GM12878 (cell line): ENCODE measurements at regions not wholly inside any gene's neighbourhood (a gene's known extent, or its start where the extent isn't known, plus 50 kb on each side); places are given as distances from the start of the nearest gene placed in this dataset.

Experiments
- ATAC-seq: fragments of 200-7000 bp; cut with Tn5 transposase; 3 replicates; pipeline ENCODE4 v1.9.1; 2020; ENCODE audit warnings: mild to moderate bottlenecking, moderate library complexity
- BruUV-seq: library from RNA; stranded (reverse); fragments of 400-500 nt; replicated peaks from 2 replicates; lab custom pipeline; 2021; lab: Mats Ljungman, UMichigan
- CTCF ChIA-PET: fragments of 300-600 bp; sonication (Branson Sonifier 250); formaldehyde crosslinking; extraction: SDS; loops from one replicate; lab custom pipeline; 2021; ENCODE audit warnings: inconsistent platforms; lab: Yijun Ruan, JAX
- POLR2A ChIA-PET: fragments of 350-600 bp; formaldehyde crosslinking; extraction: SDS; loops from one replicate; lab custom pipeline; 2021; ENCODE audit warnings: inconsistent platforms; lab: Charles Lee
- RAD21 ChIA-PET: fragments of 300-600 bp; sonication (Branson Sonifier 250); formaldehyde crosslinking; loops from one replicate; lab custom pipeline; 2023; ENCODE audit warnings: antibody characterized with exemption; ENCODE audit not compliant: unreplicated experiment; lab: Charles Lee
- SMC1A ChIA-PET: fragments of 300-600 bp; sonication (Branson Sonifier 250); formaldehyde crosslinking; loops from one replicate; lab custom pipeline; 2023; ENCODE audit not compliant: unreplicated experiment, uncharacterized antibody; lab: Charles Lee
- DNase-seq: peaks from one replicate; pipeline ENCODE4 v3.0.0-alpha.2; 2011; ENCODE audit warnings: low read depth, low spot score
- FAIRE-seq: peaks from 3 replicates; lab custom pipeline; 2011; peaks lifted over from hg19 to GRCh38; lab: Jason Lieb, UNC
- H2AFZ ChIP-seq: 2 replicates; pipeline ENCODE4 v1.6.0; 2011; ENCODE audit warnings: low read depth, low read length, control low read depth; ENCODE audit not compliant: control insufficient read depth
- H3K27ac ChIP-seq: 2 replicates; pipeline ENCODE4 v1.5.1; 2011; ENCODE audit warnings: control low read depth; ENCODE audit not compliant: control insufficient read depth, insufficient read depth
- H3K27me3 ChIP-seq, 2 experiments: replicated peaks in 1 of 2; 2 replicates each; pipeline versions ENCODE4 v1.6.0 to v1.6.1; 2011; ENCODE audit warnings: low read length in 1 of 2; ENCODE audit not compliant: control insufficient read depth in 2 of 2, insufficient read depth in 2 of 2
- H3K36me3 ChIP-seq, 2 experiments: 2 replicates each; pipeline ENCODE4 v1.5.1; 2011; ENCODE audit warnings: low read length in 1 of 2; ENCODE audit not compliant: control insufficient read depth in 2 of 2, insufficient read depth in 2 of 2
- H3K4me1 ChIP-seq: 2 replicates; pipeline ENCODE4 v1.6.1; 2011; ENCODE audit warnings: mild to moderate bottlenecking, low read length, moderate library complexity, mixed read lengths; ENCODE audit not compliant: control insufficient read depth, insufficient read depth
- H3K4me2 ChIP-seq: 2 replicates; pipeline ENCODE4 v1.6.0; 2011; ENCODE audit warnings: control low read depth; ENCODE audit not compliant: control insufficient read depth, insufficient read depth
- H3K4me3 ChIP-seq: fragments of 200-600 bp; sonication (generic); 2 replicates; pipeline ENCODE4 v1.5.1; 2016
- H3K79me2 ChIP-seq: 2 replicates; pipeline ENCODE4 v1.6.0; 2011; ENCODE audit warnings: low read length; ENCODE audit not compliant: control insufficient read depth, insufficient read depth
- H3K9ac ChIP-seq: 2 replicates; pipeline ENCODE4 v1.8.0; 2011; ENCODE audit warnings: low read length, control low read depth, mixed read lengths; ENCODE audit not compliant: control insufficient read depth, insufficient read depth
- H3K9me3 ChIP-seq: replicated peaks from 3 replicates; pipeline ENCODE4 v1.5.1; 2011; ENCODE audit warnings: mild to moderate bottlenecking, low read length; ENCODE audit not compliant: control insufficient read depth, insufficient read depth
- H4K20me1 ChIP-seq: 2 replicates; pipeline ENCODE4 v1.6.0; 2011; ENCODE audit not compliant: control insufficient read depth, insufficient read depth
- CBX5 ChIP-seq: sonication (generic); IDR thresholded peaks from 2 replicates; pipeline ENCODE4 v1.6.1; 2016; ENCODE audit warnings: low read depth, moderate library complexity, mild to moderate bottlenecking, inconsistent platforms
- CHD4 ChIP-seq: fragments of 200-600 bp; sonication (generic); IDR thresholded peaks from 2 replicates; pipeline ENCODE4 v1.6.1; 2016; ENCODE audit warnings: mild to moderate bottlenecking
- EP300 ChIP-seq, 2 experiments: fragments of 150-350 bp in 1 of 2; IDR thresholded peaks; 2 replicates each; pipeline ENCODE4 v1.6.1; 2011 to 2012; ENCODE audit warnings: low read depth in 2 of 2, low read length in 2 of 2, borderline replicate concordance in 1 of 2, improper control_type of control experiment in 1 of 2, inconsistent platforms in 1 of 2; ENCODE audit not compliant: control insufficient read depth in 1 of 2
- MTA2 ChIP-seq: fragments of 450-650 bp; IDR thresholded peaks from 2 replicates; pipeline ENCODE4 v1.6.1; 2016; ENCODE audit warnings: low read depth, mild to moderate bottlenecking, moderate library complexity
- PBX3 ChIP-seq: IDR thresholded peaks from 2 replicates; pipeline ENCODE4 v1.6.1; 2011; ENCODE audit warnings: mild to moderate bottlenecking, low read depth, low read length, moderate library complexity; ENCODE audit not compliant: insufficient replicate concordance
- POLR2A ChIP-seq: IDR thresholded peaks from 2 replicates; pipeline ENCODE4 v1.6.1; 2011; ENCODE audit warnings: low read depth, mild to moderate bottlenecking, low read length
- RB1 ChIP-seq: fragments of 450-650 bp; formaldehyde crosslinking; IDR thresholded peaks from 2 replicates; pipeline ENCODE4 v1.6.1; 2017; ENCODE audit warnings: mild to moderate bottlenecking, borderline replicate concordance
- SREBF2 ChIP-seq: IDR thresholded peaks from 2 replicates; pipeline ENCODE4 v1.6.1; 2012; ENCODE audit warnings: mild to moderate bottlenecking, low read length
- TBL1XR1 ChIP-seq: IDR thresholded peaks from 2 replicates; pipeline ENCODE4 v1.6.1; 2012; ENCODE audit warnings: low read depth, low read length, improper control_type of control experiment
- ZNF24 ChIP-seq: fragments of 450-650 bp; IDR thresholded peaks from 2 replicates; pipeline ENCODE4 v1.6.1; 2017; ENCODE audit warnings: antibody characterized with exemption, mild to moderate bottlenecking
- WGBS: methylation state at CpG from one replicate; pipeline ENCODE4 v1.1.6; 2016; ENCODE audit warnings: low lambda C conversion rate; ENCODE audit not compliant: insufficient replicate concordance, insufficient coverage; ENCODE audit errors: missing lambda C conversion rate; 5-methylcytosine and 5-hydroxymethylcytosine counted together
- in situ Hi-C: fragments of 300-500 bp; cut with MboI; formaldehyde crosslinking; loops from 9 replicates; pipeline ENCODE4 v1.14.3; 2018; ENCODE audit warnings: mixed read lengths
- intact Hi-C: fragments of 100-400 bp; cut with micrococcal nuclease; formaldehyde crosslinking; loops from one replicate; pipeline ENCODE4 v1.14.2; 2022; ENCODE audit not compliant: unreplicated experiment

- TF ChIP-seq PBX3 (no peak), POLR2A (no peak), ZNF24 (no peak), TBL1XR1 (no peak), MTA2 (no peak)
Measured at GRCh38 chr22:22091400-22091878, 108.9 kb upstream of the TOP3B start (continued).

- TF ChIP-seq PBX3 (no peak), SREBF2 (no peak), TBL1XR1 (no peak), CBX5 (no peak), EP300 (IDR thresholded peaks at IDR 0.05; ENCODE audit: borderline replicate concordance in 1 of 2, control insufficient read depth in 1 of 2, low read depth in 2 of 2, low read length in 2 of 2) (no peak), RB1 (no peak), CHD4 (no peak)
- no peak for FAIRE-seq
- Histone ChIP-seq H2AFZ (no peak overlapping the region), H3K9me3 (peaks cover 3% of the 10 kb centered on the region; the same call in 2 of the 3 replicates), H4K20me1 (no peaks in the 10 kb centered on the region), H3K36me3 (no peaks in the 10 kb centered on the region), H3K27me3 (no peaks in the 10 kb centered on the region), H3K9ac (no peak overlapping the region), H3K4me2 (no peak overlapping the region), H3K27ac (no peak overlapping the region), H3K4me1 (peaks cover 3% of the 10 kb centered on the region), H3K79me2 (no peaks in the 10 kb centered on the region), H3K4me3 (no peak overlapping the region)
- no peak for DNase-seq
- POLR2A ChIA-PET, result no interaction called here
- intact Hi-C loops, result no loop called here
- BruUV-seq, result no TSS peak
- 65% methylated on average over 10 of the region's 10 CpGs for WGBS
- in situ Hi-C loops, result no loop called here
- ATAC-seq, result no peak
- SMC1A ChIA-PET, result no interaction called here
- CTCF ChIA-PET, result interaction anchor here (2.2 kb wide), 1 partner anchor 32 kb away, joined by 7 read pairs; no protein-coding TSS in a partner anchor
- RAD21 ChIA-PET, result no interaction called here
Measured at GRCh38 chr22:22090650-22091399, 108.2 kb upstream of the TOP3B start.
